MM.1S (cell line): ENCODE measurements at regions not wholly inside any gene's neighbourhood (a gene's known extent, or its start where the extent isn't known, plus 50 kb on each side); places are given as distances from the start of the nearest gene placed in this dataset.

Source experiments
- CTCF ChIP-seq: fragments of 300-600 bp; sonication (generic); IDR thresholded peaks from 2 replicates; pipeline ENCODE4 v1.5.1; 2016; ENCODE audit warnings: antibody characterized with exemption, low read length, mixed read lengths
- EZH2 ChIP-seq: fragments of 300-600 bp; sonication (generic); optimal IDR thresholded peaks from 2 replicates; pipeline ENCODE3; 2017; ENCODE audit warnings: low read depth, mild to moderate bottlenecking, antibody characterized with exemption, low read length, mixed read lengths
- EZH2phosphoT487 ChIP-seq: fragments of 300-600 bp; sonication (generic); IDR thresholded peaks from 2 replicates; pipeline ENCODE4 v1.6.1; 2018; ENCODE audit warnings: antibody characterized with exemption, low read length

- TF ChIP-seq CTCF (no peak), EZH2phosphoT487 (no peak), EZH2 (no peak)
These were observed 1109.5 kb upstream of the EEF2KMT start for GRCh38 chr16:6207124-6207523.
